Stimulated activated CD8-positive, alpha-beta memory T cell treated with anti-CD3 and anti-CD28 coated beads, Interleukin-12 subunit alpha, Interleukin-12 subunit beta, amount 100 ng/mL, for 24 hours (primary cell): ENCODE measurements at regions not wholly inside any gene's neighbourhood (a gene's known extent, or its start where the extent isn't known, plus 50 kb on each side); places are given as distances from the start of the nearest gene placed in this dataset.
"Not testable (repeated sequence)": the region's sequence is repeated elsewhere in the genome, so short reads cannot be mapped to it uniquely, and the experiment has no call there.

Experiments used
- DNase-seq: peaks from one replicate; pipeline ENCODE4 v3.0.0-alpha.2; 2020; ENCODE audit errors: extremely low read depth

DNA sequence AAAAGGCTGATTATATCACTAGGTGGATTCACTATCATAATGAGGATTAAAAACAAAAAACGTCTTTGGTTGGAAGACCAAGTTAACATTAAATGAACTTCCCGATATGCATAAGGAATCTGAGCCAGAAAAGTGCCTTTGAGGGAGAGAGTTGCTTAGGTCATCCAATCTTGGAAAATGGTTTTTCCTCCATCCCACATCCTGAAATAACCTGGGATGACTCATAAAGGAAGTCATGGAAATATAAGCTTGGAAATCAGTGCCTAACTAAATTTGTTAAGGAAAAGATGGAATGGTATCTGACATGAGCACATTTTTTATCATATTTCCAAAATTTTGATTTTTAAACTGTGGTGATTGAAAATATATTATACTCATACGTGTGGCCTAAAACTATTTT is 66.0 kb downstream of the KBTBD8 start:
- DNase-seq = no peak

DNA sequence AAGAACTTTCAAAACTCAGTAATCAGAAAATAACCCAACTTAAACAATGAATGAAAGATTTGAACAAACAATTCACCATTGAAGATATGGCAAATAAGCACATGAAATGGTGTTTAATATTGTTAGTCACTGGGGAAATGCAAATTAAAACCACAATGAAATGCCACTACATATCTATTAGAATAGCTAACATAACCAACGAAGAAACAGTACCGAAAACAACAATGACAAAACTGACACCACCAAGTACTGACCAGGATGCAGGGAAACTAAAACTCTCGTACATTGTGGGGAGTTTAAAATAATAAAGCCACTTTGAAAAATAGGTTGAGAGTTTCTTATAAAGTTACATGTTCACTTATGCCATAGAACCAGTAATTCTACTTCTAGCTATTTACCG is 69.1 kb downstream of the KBTBD8 start:
- DNase-seq = no peak

DNA sequence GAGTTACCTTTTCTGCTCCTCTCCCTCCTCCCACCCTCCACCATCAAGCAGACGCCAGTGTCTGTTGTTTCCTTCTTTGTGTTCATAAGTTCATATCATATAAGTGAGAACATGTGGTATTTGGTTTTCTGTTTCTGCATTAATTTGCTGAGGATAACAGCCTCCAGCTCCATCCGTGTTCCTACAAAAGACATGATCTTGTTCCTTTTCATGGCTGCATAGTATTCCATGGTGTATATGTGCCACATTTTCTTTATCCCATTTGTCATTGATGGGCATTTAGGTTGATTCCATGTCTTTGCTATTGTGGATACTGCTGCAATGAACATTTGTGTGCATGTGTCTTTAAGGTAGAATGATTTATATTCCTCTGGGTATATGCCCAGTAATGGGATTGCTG is 74.5 kb downstream of the KBTBD8 start:
- DNase-seq = not testable (repeated sequence)

DNA sequence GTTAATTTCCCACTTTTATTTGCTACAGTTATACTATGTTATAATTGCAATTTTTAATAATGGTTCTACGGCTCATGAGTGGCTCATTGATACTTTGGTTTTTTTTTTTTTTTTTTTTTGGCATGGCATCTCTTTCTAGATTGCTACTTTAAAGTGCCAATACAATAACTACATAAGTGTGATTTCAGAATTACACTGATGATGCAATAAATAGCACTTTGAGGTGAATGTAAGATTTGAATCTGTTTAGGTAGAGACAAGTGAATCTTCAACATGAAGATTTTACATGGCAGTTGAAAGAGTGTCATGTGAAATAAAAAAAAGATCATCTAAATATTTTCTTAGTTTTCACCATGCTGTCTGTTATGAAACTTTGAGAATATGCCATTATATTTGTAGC is 75.7 kb downstream of the KBTBD8 start:
- no peak for DNase-seq

GRCh38 chr3:67075295-67075694 is 77.2 kb downstream of the KBTBD8 start:
- no peak for DNase-seq

- no peak for DNase-seq
Measured at GRCh38 chr3:67076607-67077006, 78.5 kb downstream of the KBTBD8 start.

DNA sequence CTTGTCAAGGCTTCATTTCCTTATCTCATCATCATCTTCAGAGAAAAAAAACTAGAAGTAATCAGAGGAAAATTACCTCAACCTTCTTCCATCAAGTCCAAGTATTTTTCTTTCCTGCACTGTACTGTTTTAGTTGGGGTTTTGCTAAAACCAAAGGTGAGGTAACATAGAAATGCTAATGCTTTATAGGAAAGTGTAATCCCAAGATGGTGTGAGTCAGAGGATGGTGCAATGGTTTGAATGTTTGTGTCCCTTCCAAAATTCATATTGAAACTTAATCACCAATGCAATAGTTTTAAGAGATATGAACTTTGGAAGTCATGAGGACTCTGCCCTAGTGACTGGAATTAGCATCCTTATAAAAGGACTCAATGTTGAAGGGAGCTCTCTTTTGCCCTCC is 79.5 kb downstream of the KBTBD8 start:
- no peak for DNase-seq

DNA sequence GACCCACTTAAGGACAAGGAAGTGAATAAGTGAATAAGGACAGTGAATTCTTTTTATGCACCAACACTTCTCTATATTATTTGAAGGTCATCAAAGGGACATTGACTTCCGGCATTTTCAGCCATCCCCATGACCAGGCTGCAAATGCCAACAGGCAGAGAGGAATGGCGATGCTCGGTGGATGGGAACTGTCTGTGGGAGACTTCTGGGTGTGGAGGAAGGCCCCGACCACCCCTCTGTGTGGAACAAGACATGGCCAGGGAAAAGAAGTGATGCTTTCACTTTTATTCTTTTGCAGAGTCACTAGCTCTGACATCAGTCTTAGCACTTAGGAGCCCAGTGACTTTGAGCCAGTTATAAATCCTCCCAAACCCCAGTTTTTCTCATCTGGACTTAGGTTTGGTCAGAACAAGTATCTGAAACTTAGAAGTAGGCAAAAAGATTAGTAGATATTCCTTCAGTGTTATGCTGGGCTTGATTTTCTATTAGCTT is 84.5 kb downstream of the KBTBD8 start:
- DNase-seq = no peak

DNA sequence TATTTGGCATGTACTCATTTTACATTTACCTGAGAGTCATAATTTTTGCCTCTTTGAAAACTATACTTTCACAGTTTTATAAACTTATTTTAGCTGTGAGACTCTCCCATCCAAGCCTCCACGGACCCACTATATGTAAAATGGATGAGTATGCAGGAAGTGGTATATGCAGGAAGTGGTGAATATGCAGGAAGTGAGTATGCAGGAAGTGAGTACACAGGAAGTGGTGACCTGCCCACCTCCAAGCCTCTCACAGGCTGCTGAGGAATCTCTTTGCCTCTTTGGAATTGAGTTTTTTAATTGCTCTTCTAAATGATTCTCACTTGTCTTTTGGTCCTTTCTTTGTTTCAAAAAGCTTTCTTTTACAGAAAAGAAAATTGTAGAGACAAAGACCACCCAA is 85.2 kb downstream of the KBTBD8 start:
- DNase-seq = no peak

DNA sequence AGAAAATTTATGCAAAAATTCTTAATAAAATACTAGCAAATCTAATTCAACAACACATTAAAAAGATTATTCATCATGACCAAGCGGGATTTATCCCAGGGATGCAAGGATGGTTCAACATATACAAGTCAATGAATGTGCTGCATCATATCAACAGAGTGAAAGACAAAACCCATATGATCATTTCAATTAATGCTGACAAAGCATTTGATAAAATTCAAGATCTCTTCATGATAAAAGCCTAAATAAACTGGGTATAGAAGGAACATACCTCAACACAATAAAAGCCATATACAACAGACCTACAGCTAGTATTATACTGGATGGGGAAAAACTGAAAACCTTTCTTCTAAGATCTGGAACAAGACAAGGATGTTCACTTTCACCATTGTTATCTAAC is 89.7 kb downstream of the KBTBD8 start:
- DNase-seq = no peak

DNA sequence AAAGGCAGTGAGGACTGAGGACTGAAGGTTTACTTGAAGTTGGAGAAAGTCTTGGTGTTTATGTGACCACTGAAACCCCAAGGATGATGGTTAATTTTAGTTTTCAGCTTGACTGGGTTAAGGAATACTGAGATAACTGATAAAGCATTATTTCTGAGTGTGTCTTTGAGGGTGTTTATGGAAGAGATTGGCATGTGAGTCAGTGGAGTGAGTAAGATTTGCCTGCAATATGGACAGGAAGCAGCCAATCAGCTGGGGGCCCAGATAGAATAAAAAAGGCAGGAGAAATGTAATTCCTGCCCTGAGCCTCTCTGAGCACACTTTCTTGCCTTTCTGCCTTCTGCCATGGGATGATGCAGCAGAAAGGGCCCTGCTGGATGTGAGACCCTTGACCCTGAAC is 92.4 kb downstream of the KBTBD8 start:
- DNase-seq = no peak

- no peak for DNase-seq
Measured at GRCh38 chr3:67093305-67093704, 95.2 kb downstream of the KBTBD8 start.

GRCh38 chr3:67094167-67094566 is 96.1 kb downstream of the KBTBD8 start:
- no peak for DNase-seq

DNA sequence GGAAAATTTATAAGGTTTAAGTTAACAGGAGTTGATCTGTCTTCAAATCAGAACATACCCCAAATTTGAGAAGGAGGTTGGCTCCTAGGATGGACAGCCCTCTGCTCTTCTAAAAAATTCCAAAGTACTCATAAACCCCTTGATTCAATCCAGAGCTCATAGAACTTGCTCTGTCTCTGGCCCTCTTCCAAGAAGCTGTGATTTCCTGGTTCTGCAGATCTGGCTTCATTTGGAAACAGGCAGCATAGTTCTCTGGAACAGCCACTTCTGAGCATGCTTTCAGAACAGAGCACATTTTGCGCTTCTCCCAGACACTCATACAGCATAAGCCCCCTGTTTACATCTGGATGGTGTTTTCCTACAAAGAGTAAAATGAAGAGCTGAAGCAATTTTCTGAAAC is 96.7 kb downstream of the KBTBD8 start:
- no peak for DNase-seq

DNA sequence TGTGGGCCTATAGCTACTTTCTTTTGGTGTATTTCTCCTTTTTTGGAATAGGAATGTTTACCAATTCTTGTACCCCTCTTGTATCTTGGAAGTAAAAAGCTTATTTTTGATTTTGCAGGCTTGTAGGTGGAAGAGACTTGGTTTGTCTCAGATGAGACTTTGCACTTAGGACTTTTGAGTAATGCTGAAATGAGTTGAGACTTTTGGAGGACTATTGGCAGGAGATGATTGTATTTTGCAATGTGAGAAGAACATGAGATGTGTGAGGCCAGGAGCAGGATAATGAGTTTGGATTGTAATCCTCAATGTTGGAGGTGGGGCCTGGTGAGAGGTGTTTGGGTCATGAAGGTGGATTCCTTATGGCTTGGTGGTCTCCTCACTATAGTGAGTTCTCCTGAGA is 106.3 kb downstream of the KBTBD8 start:
- no peak for DNase-seq

DNA sequence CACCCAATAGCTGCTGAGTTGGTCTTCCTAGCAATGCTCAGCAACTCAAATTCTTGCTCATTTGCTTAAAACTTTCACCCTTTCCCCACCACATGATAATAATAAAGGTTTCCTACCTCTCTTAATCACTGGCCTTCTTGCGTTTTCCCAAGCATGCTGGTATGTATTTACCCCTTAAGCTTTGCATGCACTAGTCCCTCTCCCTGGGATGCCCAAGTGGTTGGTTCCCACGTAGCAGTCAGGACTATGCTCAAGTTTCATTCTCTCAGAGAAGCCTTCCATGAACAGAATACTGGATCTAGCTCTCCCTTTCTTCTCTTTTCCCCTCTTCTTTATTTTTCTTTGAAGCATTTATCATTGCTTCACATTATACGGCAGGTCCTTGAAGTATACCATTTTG is 108.8 kb downstream of the KBTBD8 start:
- DNase-seq = no peak

- DNase-seq = no peak
Measured at GRCh38 chr3:67109651-67110204, 111.6 kb downstream of the KBTBD8 start.

DNA sequence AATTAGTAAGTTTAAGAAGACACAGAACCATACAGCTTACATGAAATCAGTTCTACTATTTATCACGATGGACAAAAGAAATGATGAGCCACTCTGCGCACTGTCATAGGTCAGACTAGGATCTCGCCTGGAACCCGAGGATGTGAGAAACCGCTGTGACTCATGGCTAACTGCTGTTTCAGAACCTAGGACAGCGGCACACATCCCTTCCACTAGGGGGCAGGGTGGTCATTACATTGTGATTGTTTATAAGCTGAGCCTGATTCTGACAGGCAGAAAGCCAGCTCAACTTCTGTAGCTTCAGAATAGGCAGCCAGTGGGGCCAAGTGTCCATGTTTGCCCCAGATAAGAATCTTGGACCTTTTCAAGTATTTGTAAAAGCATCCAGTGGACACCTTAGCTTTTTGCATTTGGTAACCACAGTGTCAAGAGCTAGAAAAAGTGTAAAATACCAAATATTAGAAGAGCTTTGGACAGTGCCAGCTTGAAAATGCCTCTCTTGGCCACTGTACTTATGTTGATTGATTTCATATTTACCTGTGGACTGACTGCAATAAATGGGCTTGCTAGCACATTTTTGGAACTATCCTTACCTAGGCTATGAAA is 115.8 kb downstream of the KBTBD8 start:
- DNase-seq = peak; percentile 39

- DNase-seq = no peak
Measured at GRCh38 chr3:67118122-67118521, 120.0 kb downstream of the KBTBD8 start.

DNA sequence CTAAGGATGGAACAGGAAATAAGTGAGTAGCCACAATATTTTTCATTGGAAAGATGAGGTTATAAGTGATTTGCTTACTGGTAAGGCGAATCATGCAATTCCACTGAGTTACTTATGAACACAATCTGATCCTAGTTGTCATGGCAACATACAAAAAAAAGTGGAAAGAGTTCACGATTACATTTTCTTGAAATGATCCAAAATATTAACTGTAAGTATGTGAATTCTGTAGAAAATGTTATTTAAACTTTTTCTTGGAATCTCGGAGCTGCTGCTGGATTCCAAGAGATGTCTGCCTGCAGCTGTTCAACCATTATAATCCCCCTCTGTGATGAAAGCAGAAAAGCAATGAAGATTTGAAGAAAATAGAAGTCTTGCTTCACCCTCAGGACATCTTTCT is 120.5 kb downstream of the KBTBD8 start:
- no peak for DNase-seq

GRCh38 chr3:67123914-67124313 is 125.8 kb downstream of the KBTBD8 start:
- no peak for DNase-seq

GRCh38 chr3:67127254-67127653 is 129.1 kb downstream of the KBTBD8 start:
- DNase-seq = no peak

- no peak for DNase-seq
Measured at GRCh38 chr3:67142432-67142831, 144.3 kb downstream of the KBTBD8 start.

- no peak for DNase-seq
Measured at GRCh38 chr3:67145738-67146137, 147.6 kb downstream of the KBTBD8 start.
